H1 (cell line): ENCODE measurements at regions not wholly inside any gene's neighbourhood (a gene's known extent, or its start where the extent isn't known, plus 50 kb on each side); places are given as distances from the start of the nearest gene placed in this dataset.

ENCODE experiments used
- CTCF ChIA-PET: fragments of 300-600 bp; sonication (Branson Sonifier 250); formaldehyde crosslinking; loops from one replicate; lab custom pipeline; 2021; ENCODE audit not compliant: partially characterized antibody; lab: Charles Lee
- POLR2A ChIA-PET: fragments of 300-600 bp; sonication (Branson Sonifier 250); formaldehyde crosslinking; loops from one replicate; lab custom pipeline; 2021; ENCODE audit warnings: inconsistent platforms; ENCODE audit not compliant: partially characterized antibody; lab: Charles Lee
- DNase-seq, 2 experiments: peaks; one replicate each; pipeline versions ENCODE4 v3.0.0 to v3.0.0-alpha.2; 2010 to 2022; ENCODE audit warnings: low spot score in 2 of 2, low read depth in 1 of 2, mixed read lengths in 1 of 2
- FAIRE-seq: peaks from 2 replicates; lab custom pipeline; 2011; peaks lifted over from hg19 to GRCh38; lab: Jason Lieb, UNC
- H2AFZ ChIP-seq: 2 replicates; pipeline ENCODE4 v1.8.1; 2012; ENCODE audit warnings: low read length, inconsistent platforms
- H2AK5ac ChIP-seq: 2 replicates; pipeline ENCODE4 v1.6.1; 2013; ENCODE audit warnings: low read depth, low read length
- H2BK120ac ChIP-seq: replicated peaks from 2 replicates; pipeline ENCODE3; 2013; ENCODE audit warnings: low read depth, low read length, inconsistent platforms
- H2BK12ac ChIP-seq: 2 replicates; pipeline ENCODE4 v1.6.1; 2013; ENCODE audit warnings: low read depth, low read length
- H2BK15ac ChIP-seq: 2 replicates; pipeline ENCODE4 v1.6.1; 2013; ENCODE audit warnings: low read length
- H2BK20ac ChIP-seq: 2 replicates; pipeline ENCODE4 v1.6.1; 2013; ENCODE audit warnings: low read length
- H2BK5ac ChIP-seq: 2 replicates; pipeline ENCODE4 v1.6.1; 2013; ENCODE audit warnings: low read depth, low read length
- H3K14ac ChIP-seq: 2 replicates; pipeline ENCODE4 v1.6.1; 2013; ENCODE audit warnings: inconsistent platforms; ENCODE audit not compliant: insufficient read length
- H3K18ac ChIP-seq: 2 replicates; pipeline ENCODE4 v1.6.1; 2013; ENCODE audit warnings: low read length; ENCODE audit errors: extremely low read depth
- H3K23ac ChIP-seq: 2 replicates; pipeline ENCODE4 v1.6.1; 2013; ENCODE audit warnings: inconsistent platforms; ENCODE audit not compliant: insufficient read length
- H3K23me2 ChIP-seq: 2 replicates; pipeline ENCODE4 v1.6.1; 2013; ENCODE audit warnings: low read depth, low read length
- H3K27ac ChIP-seq: 2 replicates; pipeline ENCODE4 v1.6.1; 2011; ENCODE audit warnings: low read depth, low read length, inconsistent platforms
- H3K27me3 ChIP-seq, 4 experiments: replicated peaks in 1 of 4; 1 replicate in 1 of 4; 2 replicates in 3 of 4; pipeline versions ENCODE4 v1.6.1 to v1.8.1; 2011 to 2013; ENCODE audit warnings: low read length in 3 of 4, mild to moderate bottlenecking in 3 of 4, inconsistent platforms in 2 of 4, mixed read lengths in 2 of 4, moderate library complexity in 1 of 4; ENCODE audit not compliant: control insufficient read depth in 3 of 4, insufficient read depth in 3 of 4; ENCODE audit errors: extremely low read depth in 1 of 4
- H3K36me3 ChIP-seq, 4 experiments: 2 replicates each; pipeline versions ENCODE4 v1.6.1 to v1.8.1; 2011 to 2013; ENCODE audit warnings: mild to moderate bottlenecking in 4 of 4, low read length in 3 of 4, moderate library complexity in 2 of 4, control low read depth in 1 of 4, inconsistent platforms in 1 of 4; ENCODE audit not compliant: insufficient read depth in 4 of 4, control insufficient read depth in 2 of 4
- H3K4ac ChIP-seq: replicated peaks from 2 replicates; pipeline ENCODE3; 2013; ENCODE audit warnings: low read length, low read depth, mixed read lengths, inconsistent platforms; ENCODE audit not compliant: insufficient read length
- H3K4me1 ChIP-seq, 4 experiments: replicated peaks in 1 of 4; 1 replicate in 1 of 4; 2 replicates in 3 of 4; pipeline versions ENCODE4 v1.6.1 to v1.8.1; 2011 to 2013; ENCODE audit warnings: low read length in 3 of 4, inconsistent platforms in 2 of 4, mixed read lengths in 1 of 4; ENCODE audit not compliant: insufficient read depth in 4 of 4, control insufficient read depth in 3 of 4
- H3K4me2 ChIP-seq, 2 experiments: 2 replicates each; pipeline versions ENCODE4 v1.6.1 to v1.8.1; 2011 to 2013; ENCODE audit warnings: low read depth in 2 of 2, low read length in 2 of 2, control low read depth in 1 of 2, inconsistent platforms in 1 of 2, mild to moderate bottlenecking in 1 of 2; ENCODE audit not compliant: insufficient read depth in 1 of 2
- H3K4me3 ChIP-seq, 4 experiments: fragments of 200-600, 300-600 bp in 1 of 4; sonication (generic), shearing (Covaris generic), sonication (Bioruptor Twin) in 1 of 4; 2 replicates each; pipeline versions ENCODE4 v1.5.1 to v1.8.1; 2011 to 2016; ENCODE audit warnings: low read length in 4 of 4, low read depth in 3 of 4, control low read depth in 2 of 4, inconsistent platforms in 2 of 4, mild to moderate bottlenecking in 2 of 4, mixed read lengths in 1 of 4, moderate library complexity in 1 of 4; ENCODE audit not compliant: insufficient read depth in 2 of 4; ENCODE audit errors: extremely low read depth in 1 of 4
- H3K56ac ChIP-seq: replicated peaks from 2 replicates; pipeline ENCODE3; 2013; ENCODE audit warnings: low read depth, mild to moderate bottlenecking, mixed read lengths, low read length, inconsistent platforms; ENCODE audit not compliant: insufficient read length
- H3K79me1 ChIP-seq: 2 replicates; pipeline ENCODE4 v1.6.1; 2013; ENCODE audit warnings: low read depth, low read length, control low read depth
- H3K79me2 ChIP-seq, 2 experiments: 2 replicates each; pipeline versions ENCODE4 v1.6.1 to v1.8.1; 2012 to 2013; ENCODE audit warnings: low read length in 2 of 2, mild to moderate bottlenecking in 2 of 2, inconsistent platforms in 1 of 2; ENCODE audit not compliant: insufficient read depth in 2 of 2, control insufficient read depth in 1 of 2
- H3K9ac ChIP-seq, 4 experiments: replicated peaks in 1 of 4; 1 replicate in 1 of 4; 2 replicates in 3 of 4; pipeline versions ENCODE4 v1.6.1 to v1.8.1; 2011 to 2013; ENCODE audit warnings: low read depth in 3 of 4, low read length in 3 of 4, control low read depth in 2 of 4, mild to moderate bottlenecking in 2 of 4, moderate library complexity in 2 of 4, inconsistent platforms in 1 of 4; ENCODE audit errors: extremely low read depth in 1 of 4
- H3K9me3 ChIP-seq, 2 experiments: 2 replicates each; pipeline versions ENCODE4 v1.6.1 to v1.8.1; 2012 to 2013; ENCODE audit warnings: mild to moderate bottlenecking in 2 of 2, moderate library complexity in 2 of 2, control low read depth in 1 of 2, inconsistent platforms in 1 of 2, low read depth in 1 of 2, low read length in 1 of 2, mixed read lengths in 1 of 2; ENCODE audit not compliant: insufficient read depth in 2 of 2
- H4K20me1 ChIP-seq, 2 experiments: replicated peaks in 1 of 2; 2 replicates each; pipeline versions ENCODE3 to v1.8.1; 2011 to 2013; ENCODE audit warnings: inconsistent platforms in 2 of 2, low read length in 2 of 2, mild to moderate bottlenecking in 1 of 2; ENCODE audit not compliant: insufficient read depth in 2 of 2, control insufficient read depth in 1 of 2
- H4K5ac ChIP-seq: 2 replicates; pipeline ENCODE4 v1.6.1; 2013; ENCODE audit warnings: low read length, low read depth, mixed read lengths, inconsistent platforms; ENCODE audit not compliant: insufficient read length
- H4K8ac ChIP-seq: 2 replicates; pipeline ENCODE4 v1.8.0; 2013; ENCODE audit warnings: mild to moderate bottlenecking, moderate library complexity, low read length, inconsistent platforms; ENCODE audit not compliant: insufficient read depth; ENCODE audit errors: extremely low read depth
- H4K91ac ChIP-seq: replicated peaks from 2 replicates; pipeline ENCODE3; 2013; ENCODE audit warnings: low read length, mixed read lengths, inconsistent platforms; ENCODE audit not compliant: insufficient read length
- CBX5 ChIP-seq: fragments of 300-800, 300-1000 bp; sonication (generic); IDR thresholded peaks from 2 replicates; pipeline ENCODE4 v1.7.1; 2016; ENCODE audit warnings: antibody characterized with exemption, low read length, low read depth
- CEBPB ChIP-seq: IDR thresholded peaks from 2 replicates; pipeline ENCODE4 v1.6.1; 2012; ENCODE audit warnings: low read depth, low read length
- JUND ChIP-seq: IDR thresholded peaks from 2 replicates; pipeline ENCODE4 v1.6.1; 2011; ENCODE audit warnings: mild to moderate bottlenecking, improper control_type of control experiment, low read length
- KDM5A ChIP-seq: fragments of 200-600 bp; IDR thresholded peaks from 2 replicates; pipeline ENCODE4 v1.7.1; 2012; ENCODE audit warnings: mild to moderate bottlenecking, low read length, inconsistent platforms, mixed read lengths
- RNF2 ChIP-seq: fragments of 200-900, 300-1000 bp; sonication (generic); IDR thresholded peaks from 2 replicates; pipeline ENCODE4 v1.7.1; 2016; ENCODE audit warnings: borderline replicate concordance, low read depth, mild to moderate bottlenecking, antibody characterized with exemption, low read length; ENCODE audit not compliant: poor library complexity, severe bottlenecking; ENCODE audit errors: missing control alignments
- RXRA ChIP-seq: IDR thresholded peaks from 2 replicates; pipeline ENCODE4 v1.6.1; 2011; ENCODE audit warnings: low read depth, mild to moderate bottlenecking, low read length, moderate library complexity; ENCODE audit not compliant: insufficient read depth
- SIX5 ChIP-seq: IDR thresholded peaks from 2 replicates; pipeline ENCODE4 v1.6.1; 2011; ENCODE audit warnings: mild to moderate bottlenecking, low read depth, low read length
- SP4 ChIP-seq: IDR thresholded peaks from 2 replicates; pipeline ENCODE4 v1.6.1; 2012; ENCODE audit warnings: low read length, inconsistent platforms
- SUZ12 ChIP-seq: fragments of 200-600 bp; sonication (generic); IDR thresholded peaks from 2 replicates; pipeline ENCODE4 v1.6.1; 2012; ENCODE audit warnings: mild to moderate bottlenecking, inconsistent platforms, low read length, moderate library complexity, mixed read lengths
- TAF1 ChIP-seq: IDR thresholded peaks from 2 replicates; pipeline ENCODE4 v1.6.1; 2011; ENCODE audit warnings: mild to moderate bottlenecking, low read depth, low read length
- YY1 ChIP-seq: IDR thresholded peaks from 2 replicates; pipeline ENCODE4 v1.6.1; 2011; ENCODE audit warnings: low read depth, mild to moderate bottlenecking, low read length
- ZNF274 ChIP-seq: IDR thresholded peaks from 2 replicates; pipeline ENCODE4 v1.7.0; 2012; ENCODE audit warnings: low read length, borderline replicate concordance; ENCODE audit errors: extremely low read depth
- whole genome bisulfite sequencing, 2 experiments: shearing (Covaris generic) in 1 of 2; methylation state at CpG; one replicate each; pipeline versions ENCODE4 v1.1.6 to v1.1.7; 2013 to 2015; ENCODE audit warnings: low lambda C conversion rate in 2 of 2, mixed read lengths in 2 of 2, inconsistent platforms in 1 of 2, low coverage in 1 of 2, missing lambda C conversion rate in 1 of 2; ENCODE audit not compliant: insufficient replicate concordance in 2 of 2, insufficient coverage in 1 of 2, insufficient read length in 1 of 2; ENCODE audit errors: extremely low coverage in 1 of 2, missing lambda C conversion rate in 1 of 2; 5-methylcytosine and 5-hydroxymethylcytosine counted together
- TF ChIP-seq, protein P1 (sequence below): IDR thresholded peaks from 2 replicates; pipeline ENCODE4 v1.6.1; 2011; ENCODE audit warnings: low read length, improper control_type of control experiment
- TF ChIP-seq, protein P2 (sequence below): IDR thresholded peaks from 2 replicates; pipeline ENCODE4 v1.6.1; 2012; ENCODE audit warnings: inconsistent platforms

DNA sequence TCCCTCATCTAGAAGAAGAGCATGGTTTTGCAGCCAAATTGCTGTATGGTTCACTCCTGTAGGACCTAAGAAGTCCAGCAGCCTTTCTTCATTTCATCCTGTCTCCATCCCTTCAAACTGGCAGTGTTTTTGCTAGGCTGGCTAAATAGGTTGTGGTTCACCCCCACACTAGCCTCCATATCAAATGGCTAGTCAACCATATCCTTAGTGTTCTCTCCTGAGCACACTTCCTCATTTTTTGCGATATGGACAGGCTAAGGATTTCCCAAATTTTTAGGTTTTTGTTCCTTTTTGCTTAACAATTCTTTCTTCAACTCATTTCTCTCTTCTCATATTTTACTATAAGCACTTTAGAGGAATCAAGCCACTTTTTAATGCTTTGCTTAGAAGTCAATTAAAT lies 98.8 kb upstream of the NOCT start:
- Histone ChIP-seq H3K36me3 (no peaks in the 10 kb centered on the region), H3K18ac (no peak overlapping the region), H3K79me2 (no peaks in the 10 kb centered on the region), H3K4me2 (no peak overlapping the region), H2BK5ac (no peak overlapping the region), H3K27ac (no peak overlapping the region)
- POLR2A ChIA-PET, result no interaction called here
- TF ChIP-seq JUND (no peak), SIX5 (no peak), CEBPB (no peak), SP4 (no peak), CBX5 (no peak), RXRA (no peak), ZNF274 (no peak), RNF2 (no peak), TAF1 (no peak), KDM5A (no peak), YY1 (no peak), SUZ12 (no peak)
- TF ChIP-seq, protein P1, sequence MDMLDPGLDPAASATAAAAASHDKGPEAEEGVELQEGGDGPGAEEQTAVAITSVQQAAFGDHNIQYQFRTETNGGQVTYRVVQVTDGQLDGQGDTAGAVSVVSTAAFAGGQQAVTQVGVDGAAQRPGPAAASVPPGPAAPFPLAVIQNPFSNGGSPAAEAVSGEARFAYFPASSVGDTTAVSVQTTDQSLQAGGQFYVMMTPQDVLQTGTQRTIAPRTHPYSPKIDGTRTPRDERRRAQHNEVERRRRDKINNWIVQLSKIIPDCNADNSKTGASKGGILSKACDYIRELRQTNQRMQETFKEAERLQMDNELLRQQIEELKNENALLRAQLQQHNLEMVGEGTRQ, result no peak
- TF ChIP-seq, protein P2, sequence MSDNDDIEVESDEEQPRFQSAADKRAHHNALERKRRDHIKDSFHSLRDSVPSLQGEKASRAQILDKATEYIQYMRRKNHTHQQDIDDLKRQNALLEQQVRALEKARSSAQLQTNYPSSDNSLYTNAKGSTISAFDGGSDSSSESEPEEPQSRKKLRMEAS, result no peak
- TF ChIP-seq, all 59 proteins: peak for 0
- Histone ChIP-seq H2BK20ac (no peak overlapping the region), H3K4ac (no peak overlapping the region), H3K56ac (no peak overlapping the region), H3K23me2 (no peaks in the 10 kb centered on the region; the same call in 1 of the 2 replicates), H3K9ac (no peak overlapping the region), H2AFZ (no peak overlapping the region), H3K27me3 (no peaks in the 10 kb centered on the region), H2AK5ac (no peak overlapping the region), H3K4me3 (no peak overlapping the region), H4K20me1 (no peaks in the 10 kb centered on the region), H3K4me1 (peaks cover 0 to 3% (median 0%) of the 10 kb centered on the region in 4 experiments; a peak in 1 of 7 replicates), H2BK12ac (no peak overlapping the region), H3K14ac (no peak overlapping the region), H3K23ac (no peak overlapping the region), H3K9me3 (no peaks in the 10 kb centered on the region), H4K5ac (no peak overlapping the region), H2BK120ac (no peak overlapping the region), H4K8ac (no peak overlapping the region), H2BK15ac (no peak overlapping the region), H4K91ac (no peak overlapping the region), H3K79me1 (no peaks in the 10 kb centered on the region)
- CTCF ChIA-PET, result interaction anchor here (0.6 to 2.4 kb wide), 9 partner anchors 9 to 1183 kb away, joined by 3 to 20 read pairs (median 6); no protein-coding TSS in a partner anchor
- FAIRE-seq, result no peak
- no peak for DNase-seq
- 95% methylated on average over 1 of the region's 1 CpG; no CpG with 5 or more reads in 1 of the 2 experiments for WGBS, 2 experiments
